H1 (cell line): ENCODE measurements at regions not wholly inside any gene's neighbourhood (a gene's known extent, or its start where the extent isn't known, plus 50 kb on each side); places are given as distances from the start of the nearest gene placed in this dataset.

ENCODE experiments used
- CTCF ChIA-PET: fragments of 300-600 bp; sonication (Branson Sonifier 250); formaldehyde crosslinking; loops from one replicate; lab custom pipeline; 2021; ENCODE audit not compliant: partially characterized antibody; lab: Charles Lee
- POLR2A ChIA-PET: fragments of 300-600 bp; sonication (Branson Sonifier 250); formaldehyde crosslinking; loops from one replicate; lab custom pipeline; 2021; ENCODE audit warnings: inconsistent platforms; ENCODE audit not compliant: partially characterized antibody; lab: Charles Lee
- DNase-seq, 2 experiments: peaks; one replicate each; pipeline versions ENCODE4 v3.0.0 to v3.0.0-alpha.2; 2010 to 2022; ENCODE audit warnings: low spot score in 2 of 2, low read depth in 1 of 2, mixed read lengths in 1 of 2
- FAIRE-seq: peaks from 2 replicates; lab custom pipeline; 2011; peaks lifted over from hg19 to GRCh38; lab: Jason Lieb, UNC
- H2AFZ ChIP-seq: 2 replicates; pipeline ENCODE4 v1.8.1; 2012; ENCODE audit warnings: low read length, inconsistent platforms
- H2AK5ac ChIP-seq: 2 replicates; pipeline ENCODE4 v1.6.1; 2013; ENCODE audit warnings: low read depth, low read length
- H2BK120ac ChIP-seq: replicated peaks from 2 replicates; pipeline ENCODE3; 2013; ENCODE audit warnings: low read depth, low read length, inconsistent platforms
- H2BK12ac ChIP-seq: 2 replicates; pipeline ENCODE4 v1.6.1; 2013; ENCODE audit warnings: low read depth, low read length
- H2BK15ac ChIP-seq: 2 replicates; pipeline ENCODE4 v1.6.1; 2013; ENCODE audit warnings: low read length
- H2BK20ac ChIP-seq: 2 replicates; pipeline ENCODE4 v1.6.1; 2013; ENCODE audit warnings: low read length
- H2BK5ac ChIP-seq: 2 replicates; pipeline ENCODE4 v1.6.1; 2013; ENCODE audit warnings: low read depth, low read length
- H3K14ac ChIP-seq: 2 replicates; pipeline ENCODE4 v1.6.1; 2013; ENCODE audit warnings: inconsistent platforms; ENCODE audit not compliant: insufficient read length
- H3K18ac ChIP-seq: 2 replicates; pipeline ENCODE4 v1.6.1; 2013; ENCODE audit warnings: low read length; ENCODE audit errors: extremely low read depth
- H3K23ac ChIP-seq: 2 replicates; pipeline ENCODE4 v1.6.1; 2013; ENCODE audit warnings: inconsistent platforms; ENCODE audit not compliant: insufficient read length
- H3K23me2 ChIP-seq: 2 replicates; pipeline ENCODE4 v1.6.1; 2013; ENCODE audit warnings: low read depth, low read length
- H3K27ac ChIP-seq: 2 replicates; pipeline ENCODE4 v1.6.1; 2011; ENCODE audit warnings: low read depth, low read length, inconsistent platforms
- H3K27me3 ChIP-seq, 4 experiments: replicated peaks in 1 of 4; 1 replicate in 1 of 4; 2 replicates in 3 of 4; pipeline versions ENCODE4 v1.6.1 to v1.8.1; 2011 to 2013; ENCODE audit warnings: low read length in 3 of 4, mild to moderate bottlenecking in 3 of 4, inconsistent platforms in 2 of 4, mixed read lengths in 2 of 4, moderate library complexity in 1 of 4; ENCODE audit not compliant: control insufficient read depth in 3 of 4, insufficient read depth in 3 of 4; ENCODE audit errors: extremely low read depth in 1 of 4
- H3K36me3 ChIP-seq, 4 experiments: 2 replicates each; pipeline versions ENCODE4 v1.6.1 to v1.8.1; 2011 to 2013; ENCODE audit warnings: mild to moderate bottlenecking in 4 of 4, low read length in 3 of 4, moderate library complexity in 2 of 4, control low read depth in 1 of 4, inconsistent platforms in 1 of 4; ENCODE audit not compliant: insufficient read depth in 4 of 4, control insufficient read depth in 2 of 4
- H3K4ac ChIP-seq: replicated peaks from 2 replicates; pipeline ENCODE3; 2013; ENCODE audit warnings: low read length, low read depth, mixed read lengths, inconsistent platforms; ENCODE audit not compliant: insufficient read length
- H3K4me1 ChIP-seq, 4 experiments: replicated peaks in 1 of 4; 1 replicate in 1 of 4; 2 replicates in 3 of 4; pipeline versions ENCODE4 v1.6.1 to v1.8.1; 2011 to 2013; ENCODE audit warnings: low read length in 3 of 4, inconsistent platforms in 2 of 4, mixed read lengths in 1 of 4; ENCODE audit not compliant: insufficient read depth in 4 of 4, control insufficient read depth in 3 of 4
- H3K4me2 ChIP-seq, 2 experiments: 2 replicates each; pipeline versions ENCODE4 v1.6.1 to v1.8.1; 2011 to 2013; ENCODE audit warnings: low read depth in 2 of 2, low read length in 2 of 2, control low read depth in 1 of 2, inconsistent platforms in 1 of 2, mild to moderate bottlenecking in 1 of 2; ENCODE audit not compliant: insufficient read depth in 1 of 2
- H3K4me3 ChIP-seq, 4 experiments: fragments of 200-600, 300-600 bp in 1 of 4; sonication (generic), shearing (Covaris generic), sonication (Bioruptor Twin) in 1 of 4; 2 replicates each; pipeline versions ENCODE4 v1.5.1 to v1.8.1; 2011 to 2016; ENCODE audit warnings: low read length in 4 of 4, low read depth in 3 of 4, control low read depth in 2 of 4, inconsistent platforms in 2 of 4, mild to moderate bottlenecking in 2 of 4, mixed read lengths in 1 of 4, moderate library complexity in 1 of 4; ENCODE audit not compliant: insufficient read depth in 2 of 4; ENCODE audit errors: extremely low read depth in 1 of 4
- H3K56ac ChIP-seq: replicated peaks from 2 replicates; pipeline ENCODE3; 2013; ENCODE audit warnings: low read depth, mild to moderate bottlenecking, mixed read lengths, low read length, inconsistent platforms; ENCODE audit not compliant: insufficient read length
- H3K79me1 ChIP-seq: 2 replicates; pipeline ENCODE4 v1.6.1; 2013; ENCODE audit warnings: low read depth, low read length, control low read depth
- H3K79me2 ChIP-seq, 2 experiments: 2 replicates each; pipeline versions ENCODE4 v1.6.1 to v1.8.1; 2012 to 2013; ENCODE audit warnings: low read length in 2 of 2, mild to moderate bottlenecking in 2 of 2, inconsistent platforms in 1 of 2; ENCODE audit not compliant: insufficient read depth in 2 of 2, control insufficient read depth in 1 of 2
- H3K9ac ChIP-seq, 4 experiments: replicated peaks in 1 of 4; 1 replicate in 1 of 4; 2 replicates in 3 of 4; pipeline versions ENCODE4 v1.6.1 to v1.8.1; 2011 to 2013; ENCODE audit warnings: low read depth in 3 of 4, low read length in 3 of 4, control low read depth in 2 of 4, mild to moderate bottlenecking in 2 of 4, moderate library complexity in 2 of 4, inconsistent platforms in 1 of 4; ENCODE audit errors: extremely low read depth in 1 of 4
- H3K9me3 ChIP-seq, 2 experiments: 2 replicates each; pipeline versions ENCODE4 v1.6.1 to v1.8.1; 2012 to 2013; ENCODE audit warnings: mild to moderate bottlenecking in 2 of 2, moderate library complexity in 2 of 2, control low read depth in 1 of 2, inconsistent platforms in 1 of 2, low read depth in 1 of 2, low read length in 1 of 2, mixed read lengths in 1 of 2; ENCODE audit not compliant: insufficient read depth in 2 of 2
- H4K20me1 ChIP-seq, 2 experiments: replicated peaks in 1 of 2; 2 replicates each; pipeline versions ENCODE3 to v1.8.1; 2011 to 2013; ENCODE audit warnings: inconsistent platforms in 2 of 2, low read length in 2 of 2, mild to moderate bottlenecking in 1 of 2; ENCODE audit not compliant: insufficient read depth in 2 of 2, control insufficient read depth in 1 of 2
- H4K5ac ChIP-seq: 2 replicates; pipeline ENCODE4 v1.6.1; 2013; ENCODE audit warnings: low read length, low read depth, mixed read lengths, inconsistent platforms; ENCODE audit not compliant: insufficient read length
- H4K8ac ChIP-seq: 2 replicates; pipeline ENCODE4 v1.8.0; 2013; ENCODE audit warnings: mild to moderate bottlenecking, moderate library complexity, low read length, inconsistent platforms; ENCODE audit not compliant: insufficient read depth; ENCODE audit errors: extremely low read depth
- H4K91ac ChIP-seq: replicated peaks from 2 replicates; pipeline ENCODE3; 2013; ENCODE audit warnings: low read length, mixed read lengths, inconsistent platforms; ENCODE audit not compliant: insufficient read length
- BACH1 ChIP-seq: IDR thresholded peaks from 2 replicates; pipeline ENCODE4 v1.6.1; 2012; ENCODE audit warnings: low read length, improper control_type of control experiment
- BCL11A ChIP-seq, 2 experiments: IDR thresholded peaks; one replicate each; pipeline ENCODE4 v1.6.1; 2011; ENCODE audit warnings: low read depth in 2 of 2, low read length in 2 of 2, mild to moderate bottlenecking in 2 of 2
- PHF8 ChIP-seq: fragments of 200-600 bp; sonication (generic); conservative IDR thresholded peaks from 2 replicates; pipeline ENCODE4 v1.7.1; 2012; ENCODE audit warnings: low read depth, mild to moderate bottlenecking, inconsistent platforms, low read length, moderate library complexity
- WGBS, 2 experiments: shearing (Covaris generic) in 1 of 2; methylation state at CpG; one replicate each; pipeline versions ENCODE4 v1.1.6 to v1.1.7; 2013 to 2015; ENCODE audit warnings: low lambda C conversion rate in 2 of 2, mixed read lengths in 2 of 2, inconsistent platforms in 1 of 2, low coverage in 1 of 2, missing lambda C conversion rate in 1 of 2; ENCODE audit not compliant: insufficient replicate concordance in 2 of 2, insufficient coverage in 1 of 2, insufficient read length in 1 of 2; ENCODE audit errors: extremely low coverage in 1 of 2, missing lambda C conversion rate in 1 of 2; 5-methylcytosine and 5-hydroxymethylcytosine counted together

DNA sequence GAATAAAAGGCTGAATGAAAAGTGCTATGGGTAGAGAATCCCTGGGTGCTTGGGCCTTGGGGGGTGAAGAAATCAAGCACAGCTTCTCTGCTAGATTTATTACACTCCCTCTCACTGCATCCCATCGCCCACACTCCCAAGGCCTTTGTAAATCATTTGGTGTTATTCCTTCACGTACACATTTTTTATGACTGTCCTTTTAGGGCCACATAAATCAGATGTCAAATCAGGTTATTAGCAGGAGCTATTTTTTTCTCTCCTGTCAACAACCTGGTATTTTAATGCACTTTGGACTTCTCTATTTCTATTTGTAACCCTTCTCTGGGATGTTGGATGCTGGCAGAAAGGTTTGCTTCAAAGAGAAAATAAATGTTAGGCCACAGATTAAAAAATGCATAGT lies 408.8 kb downstream of the INSC start:
- no peak overlapping the region for H3K4ac ChIP-seq
- TF ChIP-seq BACH1 (no peak), BCL11A (IDR thresholded peaks at IDR 0.05; ENCODE audit: low read depth in 2 of 2, low read length in 2 of 2) (no peak), PHF8 (no peak)
- TF ChIP-seq, all 59 proteins: peak for 0
- no peak overlapping the region for H2AK5ac ChIP-seq
- H3K14ac ChIP-seq, result no peak overlapping the region
- DNase-seq (no peak), FAIRE-seq (no peak)
- no peaks in the 10 kb centered on the region; the same call in 1 of the 2 replicates for H3K23me2 ChIP-seq
- H3K4me1 ChIP-seq, result peaks cover 0 to 2% (median 0%) of the 10 kb centered on the region in 4 experiments; a peak in 1 of 7 replicates
- no peak overlapping the region for H2BK20ac ChIP-seq
- no peak overlapping the region for H3K27ac ChIP-seq
- H2BK5ac ChIP-seq, result no peak overlapping the region
- ChIA-PET CTCF (no interaction called here), POLR2A (no interaction called here)
- no peaks in the 10 kb centered on the region for H3K27me3 ChIP-seq
- H4K5ac ChIP-seq, result no peak overlapping the region
- peaks cover 12 to 17% of the 10 kb centered on the region in 2 experiments; a peak in 3 of 4 replicates for H3K9me3 ChIP-seq
- no peak overlapping the region for H3K4me3 ChIP-seq
- H4K91ac ChIP-seq, result no peak overlapping the region
- H3K18ac ChIP-seq, result no peak overlapping the region
- H3K79me2 ChIP-seq, result no peaks in the 10 kb centered on the region
- H2AFZ ChIP-seq, result no peak overlapping the region
- no peaks in the 10 kb centered on the region for H4K20me1 ChIP-seq
- H3K4me2 ChIP-seq, result no peak overlapping the region
- no peak overlapping the region for H2BK12ac ChIP-seq
- H3K9ac ChIP-seq, result peak overlapping the region in 1 of 4 experiments; percentile 34; a peak in 1 of 7 replicates
- no peak overlapping the region for H3K23ac ChIP-seq
- WGBS, 2 experiments, result 85% methylated on average over 2 of the region's 2 CpGs; no CpG with 5 or more reads in 1 of the 2 experiments
- H3K79me1 ChIP-seq, result no peaks in the 10 kb centered on the region
- no peak overlapping the region for H4K8ac ChIP-seq
- no peak overlapping the region for H3K56ac ChIP-seq
- no peak overlapping the region for H2BK15ac ChIP-seq
- no peak overlapping the region for H2BK120ac ChIP-seq
- H3K36me3 ChIP-seq, result no peaks in the 10 kb centered on the region; a peak in 1 of 8 replicates
